ENCODE measurements at regions not wholly inside any gene's neighbourhood (a gene's known extent, or its start where the extent isn't known, plus 50 kb on each side); places are given as distances from the start of the nearest gene placed in this dataset.

DNA sequence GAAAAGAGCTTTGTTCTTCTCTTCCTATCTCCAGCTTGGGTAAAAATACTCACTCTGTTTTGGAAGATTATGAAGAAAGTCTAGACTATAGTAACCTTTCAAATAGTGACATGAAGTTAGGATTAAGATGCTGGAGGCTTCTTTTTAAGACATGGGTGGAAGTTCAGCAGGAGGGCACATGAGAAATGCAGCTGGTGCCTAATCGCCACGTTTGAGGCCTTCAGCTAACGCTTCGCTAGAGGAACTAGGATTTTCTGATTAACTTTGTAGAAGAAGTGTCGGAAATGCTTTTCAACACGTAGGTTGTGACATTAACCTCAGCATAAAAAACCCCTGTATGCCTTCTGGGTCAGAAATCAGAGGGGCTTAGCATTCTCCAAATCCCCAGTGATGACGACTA is 348.1 kb upstream of the MAP3K7 start:
- H3K9me3 Mint-ChIP-seq (ENCODE audit: unreplicated experiment), result peaks cover 5% of the 10 kb centered on the region
- H3K27me3 Mint-ChIP-seq (ENCODE audit: unreplicated experiment), result peaks cover 5% of the 10 kb centered on the region
- no peak overlapping the region for H3K4me3 Mint-ChIP-seq (ENCODE audit: unreplicated experiment)
- H3K36me3 Mint-ChIP-seq (ENCODE audit: unreplicated experiment), result no peaks in the 10 kb centered on the region
- no peak for DNase-seq
- peaks cover 16% of the 10 kb centered on the region for H3K4me1 Mint-ChIP-seq (ENCODE audit: low read depth, unreplicated experiment)
- H3K27ac Mint-ChIP-seq (ENCODE audit: unreplicated experiment), result no peak overlapping the region
- TF ChIP-seq, protein P1, sequence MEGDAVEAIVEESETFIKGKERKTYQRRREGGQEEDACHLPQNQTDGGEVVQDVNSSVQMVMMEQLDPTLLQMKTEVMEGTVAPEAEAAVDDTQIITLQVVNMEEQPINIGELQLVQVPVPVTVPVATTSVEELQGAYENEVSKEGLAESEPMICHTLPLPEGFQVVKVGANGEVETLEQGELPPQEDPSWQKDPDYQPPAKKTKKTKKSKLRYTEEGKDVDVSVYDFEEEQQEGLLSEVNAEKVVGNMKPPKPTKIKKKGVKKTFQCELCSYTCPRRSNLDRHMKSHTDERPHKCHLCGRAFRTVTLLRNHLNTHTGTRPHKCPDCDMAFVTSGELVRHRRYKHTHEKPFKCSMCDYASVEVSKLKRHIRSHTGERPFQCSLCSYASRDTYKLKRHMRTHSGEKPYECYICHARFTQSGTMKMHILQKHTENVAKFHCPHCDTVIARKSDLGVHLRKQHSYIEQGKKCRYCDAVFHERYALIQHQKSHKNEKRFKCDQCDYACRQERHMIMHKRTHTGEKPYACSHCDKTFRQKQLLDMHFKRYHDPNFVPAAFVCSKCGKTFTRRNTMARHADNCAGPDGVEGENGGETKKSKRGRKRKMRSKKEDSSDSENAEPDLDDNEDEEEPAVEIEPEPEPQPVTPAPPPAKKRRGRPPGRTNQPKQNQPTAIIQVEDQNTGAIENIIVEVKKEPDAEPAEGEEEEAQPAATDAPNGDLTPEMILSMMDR (IDR thresholded peaks at IDR 0.05; ENCODE audit: partially characterized antibody, unreplicated experiment), result no peak

DNA sequence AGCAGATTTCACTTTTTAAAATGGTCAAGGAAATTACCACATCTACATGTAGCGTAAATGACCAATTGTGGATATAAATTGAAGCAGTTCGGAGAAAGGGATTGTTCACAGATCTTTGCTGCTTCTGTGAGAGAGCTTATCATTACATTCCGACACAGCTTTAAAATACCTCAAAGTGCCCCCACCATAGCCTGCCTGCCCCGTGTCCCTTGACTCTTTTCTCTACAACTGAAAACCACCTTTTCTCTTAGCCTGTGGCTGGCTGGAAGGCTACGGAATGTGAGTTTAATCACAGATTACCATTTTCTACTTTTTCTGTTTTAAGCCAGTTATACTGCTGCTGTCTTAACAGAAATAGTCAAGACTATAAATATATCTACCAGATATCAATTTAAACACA is 347.2 kb upstream of the MAP3K7 start:
- Mint-ChIP-seq H3K9me3 (ENCODE audit: unreplicated experiment) (peaks cover 5% of the 10 kb centered on the region), H3K4me1 (ENCODE audit: low read depth, unreplicated experiment) (peaks cover 13% of the 10 kb centered on the region), H3K4me3 (ENCODE audit: unreplicated experiment) (no peak overlapping the region), H3K27me3 (ENCODE audit: unreplicated experiment) (peaks cover 5% of the 10 kb centered on the region), H3K36me3 (ENCODE audit: unreplicated experiment) (no peaks in the 10 kb centered on the region), H3K27ac (ENCODE audit: unreplicated experiment) (no peak overlapping the region)
- TF ChIP-seq, protein P1 (IDR thresholded peaks at IDR 0.05; ENCODE audit: partially characterized antibody, unreplicated experiment), result no peak
- DNase-seq, result no peak

DNA sequence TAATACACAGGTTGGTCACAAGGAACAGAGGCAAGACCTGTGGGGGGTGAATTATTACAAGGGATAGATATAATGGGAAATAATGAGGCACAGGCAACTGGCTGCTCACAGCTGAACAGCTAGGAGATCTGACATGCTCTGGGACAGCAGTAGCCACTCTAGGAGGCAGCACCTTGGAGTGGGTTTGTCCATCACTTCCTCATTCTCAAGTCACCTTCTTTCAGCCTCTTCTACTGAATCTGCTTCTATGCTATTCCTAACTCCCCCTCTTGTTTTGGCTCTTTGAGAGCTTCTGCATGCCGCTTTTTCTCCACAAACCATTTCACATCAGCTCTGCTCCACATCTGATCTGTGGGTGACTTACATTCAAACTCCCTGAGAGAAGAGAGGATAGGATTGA is 345.5 kb upstream of the MAP3K7 start:
- peaks cover 5% of the 10 kb centered on the region for H3K27me3 Mint-ChIP-seq (ENCODE audit: unreplicated experiment)
- no peak for DNase-seq
- no peak overlapping the region for H3K27ac Mint-ChIP-seq (ENCODE audit: unreplicated experiment)
- no peak overlapping the region for H3K4me3 Mint-ChIP-seq (ENCODE audit: unreplicated experiment)
- H3K4me1 Mint-ChIP-seq (ENCODE audit: low read depth, unreplicated experiment), result peaks cover 13% of the 10 kb centered on the region
- TF ChIP-seq, protein P1 (IDR thresholded peaks at IDR 0.05; ENCODE audit: partially characterized antibody, unreplicated experiment), result no peak
- H3K9me3 Mint-ChIP-seq (ENCODE audit: unreplicated experiment), result peaks cover 5% of the 10 kb centered on the region
- H3K36me3 Mint-ChIP-seq (ENCODE audit: unreplicated experiment), result no peaks in the 10 kb centered on the region

DNA sequence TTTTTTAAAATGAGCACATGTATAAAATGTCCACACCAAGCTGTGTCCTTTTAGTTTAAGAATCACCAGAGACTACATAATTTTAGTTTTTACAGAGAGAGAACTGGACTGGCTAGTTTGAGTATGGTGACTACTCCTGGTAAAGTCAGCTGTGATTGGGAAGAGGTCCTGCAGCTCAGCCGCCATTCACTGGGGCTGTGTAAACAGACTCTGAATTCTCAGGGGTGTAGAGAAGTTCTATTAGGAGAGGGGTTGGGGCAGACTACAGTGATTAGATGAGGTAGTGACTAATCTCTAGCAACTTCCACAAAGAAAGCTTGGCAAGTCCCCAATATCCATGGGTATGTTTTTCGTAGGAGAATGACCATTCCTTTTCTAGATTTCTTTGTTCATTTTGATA is 341.2 kb upstream of the MAP3K7 start:
- no peak for DNase-seq
- Mint-ChIP-seq H3K4me1 (ENCODE audit: low read depth, unreplicated experiment) (no peaks in the 10 kb centered on the region), H3K4me3 (ENCODE audit: unreplicated experiment) (no peak overlapping the region), H3K27me3 (ENCODE audit: unreplicated experiment) (no peaks in the 10 kb centered on the region), H3K36me3 (ENCODE audit: unreplicated experiment) (no peaks in the 10 kb centered on the region), H3K9me3 (ENCODE audit: unreplicated experiment) (no peaks in the 10 kb centered on the region), H3K27ac (ENCODE audit: unreplicated experiment) (no peak overlapping the region)
- TF ChIP-seq, protein P1 (IDR thresholded peaks at IDR 0.05; ENCODE audit: partially characterized antibody, unreplicated experiment), result no peak

DNA sequence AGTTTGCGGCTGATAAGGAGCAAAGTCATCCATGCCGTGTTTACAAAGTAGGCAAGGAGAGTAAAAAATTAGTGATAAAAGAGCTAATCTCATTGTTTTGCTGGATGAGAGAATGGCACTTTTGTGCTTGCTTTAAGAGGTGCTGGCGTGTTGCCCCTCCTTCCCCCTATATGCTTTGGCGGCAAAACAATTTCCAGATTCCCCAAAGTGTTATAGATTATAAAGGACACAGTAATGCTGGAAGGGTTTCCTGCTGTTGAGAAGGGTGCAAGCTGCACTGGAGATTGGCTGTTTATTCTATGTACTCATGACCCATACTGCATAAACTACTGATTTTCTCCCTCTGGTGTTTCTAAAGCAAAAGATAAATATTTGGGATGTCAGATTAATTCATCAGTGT is 338.9 kb upstream of the MAP3K7 start:
- H3K9me3 Mint-ChIP-seq (ENCODE audit: unreplicated experiment), result no peaks in the 10 kb centered on the region
- TF ChIP-seq, protein P1 (IDR thresholded peaks at IDR 0.05; ENCODE audit: partially characterized antibody, unreplicated experiment), result no peak
- no peak overlapping the region for H3K27ac Mint-ChIP-seq (ENCODE audit: unreplicated experiment)
- no peak for DNase-seq
- no peaks in the 10 kb centered on the region for H3K4me1 Mint-ChIP-seq (ENCODE audit: low read depth, unreplicated experiment)
- H3K4me3 Mint-ChIP-seq (ENCODE audit: unreplicated experiment), result no peak overlapping the region
- H3K27me3 Mint-ChIP-seq (ENCODE audit: unreplicated experiment), result no peaks in the 10 kb centered on the region
- no peaks in the 10 kb centered on the region for H3K36me3 Mint-ChIP-seq (ENCODE audit: unreplicated experiment)

Measured in glutamatergic neuron (in vitro differentiated cells).